AG10803 (cell line): ENCODE measurements at regions not wholly inside any gene's neighbourhood (a gene's known extent, or its start where the extent isn't known, plus 50 kb on each side); places are given as distances from the start of the nearest gene placed in this dataset.
"Not testable (repeated sequence)": the region's sequence is repeated elsewhere in the genome, so short reads cannot be mapped to it uniquely, and the experiment has no call there.

ENCODE experiments used
- DNase-seq: peaks from one replicate; pipeline ENCODE4 v3.0.0; 2010; ENCODE audit warnings: low read depth
- H3K4me3 ChIP-seq: 2 replicates; pipeline ENCODE4 v1.5.1; 2011; ENCODE audit warnings: mild to moderate bottlenecking, low read length, control low read depth
- TF ChIP-seq, protein P1 (sequence below): conservative IDR thresholded peaks from 2 replicates; pipeline ENCODE4 v1.5.1; 2011; ENCODE audit warnings: mild to moderate bottlenecking, low read length, control low read depth, inconsistent platforms

DNA sequence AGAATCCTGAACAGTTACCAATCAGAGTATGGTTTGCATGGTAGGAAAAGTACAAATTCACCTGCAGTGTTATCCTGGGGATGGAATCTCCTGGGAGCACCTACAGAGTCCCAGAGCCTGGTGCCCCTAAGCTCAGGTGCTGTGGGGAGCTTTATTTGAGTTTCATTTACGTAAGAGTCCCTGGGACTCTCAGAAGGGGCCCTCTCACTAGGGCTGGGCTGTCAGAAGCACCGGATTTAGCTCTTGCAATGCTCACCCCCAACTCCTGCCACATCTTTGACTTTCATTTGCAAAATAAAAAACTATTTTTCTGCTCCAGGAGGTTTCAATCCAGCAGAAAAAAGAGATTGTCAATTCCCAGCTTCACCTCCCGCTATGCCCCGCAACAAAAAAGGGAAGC, 569.8 kb upstream of the B3GAT1 start:
- DNase-seq = no peak
- no peak overlapping the region for H3K4me3 ChIP-seq
- TF ChIP-seq, protein P1, sequence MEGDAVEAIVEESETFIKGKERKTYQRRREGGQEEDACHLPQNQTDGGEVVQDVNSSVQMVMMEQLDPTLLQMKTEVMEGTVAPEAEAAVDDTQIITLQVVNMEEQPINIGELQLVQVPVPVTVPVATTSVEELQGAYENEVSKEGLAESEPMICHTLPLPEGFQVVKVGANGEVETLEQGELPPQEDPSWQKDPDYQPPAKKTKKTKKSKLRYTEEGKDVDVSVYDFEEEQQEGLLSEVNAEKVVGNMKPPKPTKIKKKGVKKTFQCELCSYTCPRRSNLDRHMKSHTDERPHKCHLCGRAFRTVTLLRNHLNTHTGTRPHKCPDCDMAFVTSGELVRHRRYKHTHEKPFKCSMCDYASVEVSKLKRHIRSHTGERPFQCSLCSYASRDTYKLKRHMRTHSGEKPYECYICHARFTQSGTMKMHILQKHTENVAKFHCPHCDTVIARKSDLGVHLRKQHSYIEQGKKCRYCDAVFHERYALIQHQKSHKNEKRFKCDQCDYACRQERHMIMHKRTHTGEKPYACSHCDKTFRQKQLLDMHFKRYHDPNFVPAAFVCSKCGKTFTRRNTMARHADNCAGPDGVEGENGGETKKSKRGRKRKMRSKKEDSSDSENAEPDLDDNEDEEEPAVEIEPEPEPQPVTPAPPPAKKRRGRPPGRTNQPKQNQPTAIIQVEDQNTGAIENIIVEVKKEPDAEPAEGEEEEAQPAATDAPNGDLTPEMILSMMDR = no peak

DNA sequence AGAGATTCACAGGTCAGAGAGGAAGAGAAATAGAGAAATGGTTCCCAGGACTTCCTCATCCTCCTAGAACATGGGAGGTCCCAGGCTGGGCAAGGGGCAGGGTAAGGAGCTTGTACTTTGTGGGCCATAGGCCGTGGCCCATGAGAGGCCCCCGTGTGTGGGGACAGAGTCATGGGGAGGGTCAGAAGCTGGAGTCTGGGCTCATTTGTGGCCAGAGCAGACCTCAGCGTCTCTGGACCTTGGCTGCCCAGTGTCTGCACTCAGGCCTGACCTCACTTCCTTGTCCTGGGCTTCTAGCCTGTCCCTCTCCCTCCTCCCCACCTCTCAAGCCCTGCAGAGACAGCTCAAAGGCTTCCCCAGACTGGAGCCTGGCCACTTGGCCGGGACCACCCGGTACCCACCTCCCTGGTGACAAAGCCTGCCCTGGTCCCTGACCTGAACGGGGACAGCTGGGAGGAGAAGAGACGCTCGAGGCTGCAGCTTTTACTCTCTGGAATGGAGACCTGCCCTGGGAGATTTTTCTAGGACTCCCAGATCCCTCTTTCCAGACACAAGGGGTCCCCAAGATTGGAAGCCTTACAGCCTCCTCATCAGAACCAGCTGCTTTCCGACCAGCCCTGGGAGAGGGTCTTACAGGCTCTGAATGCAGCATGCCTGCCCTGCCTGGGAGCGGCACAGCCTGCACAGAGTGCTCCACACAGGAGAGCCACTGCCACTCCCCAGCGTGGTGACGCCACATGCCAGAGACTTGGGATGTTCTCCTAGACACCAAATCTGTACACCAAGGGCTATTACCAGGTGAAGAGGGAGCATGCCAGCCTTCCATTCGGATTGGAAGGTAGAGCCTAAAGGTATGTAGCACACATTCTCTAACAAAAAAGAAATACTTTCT, 569.0 kb upstream of the B3GAT1 start:
- DNase-seq = no peak
- TF ChIP-seq, protein P1 = no peak

DNA sequence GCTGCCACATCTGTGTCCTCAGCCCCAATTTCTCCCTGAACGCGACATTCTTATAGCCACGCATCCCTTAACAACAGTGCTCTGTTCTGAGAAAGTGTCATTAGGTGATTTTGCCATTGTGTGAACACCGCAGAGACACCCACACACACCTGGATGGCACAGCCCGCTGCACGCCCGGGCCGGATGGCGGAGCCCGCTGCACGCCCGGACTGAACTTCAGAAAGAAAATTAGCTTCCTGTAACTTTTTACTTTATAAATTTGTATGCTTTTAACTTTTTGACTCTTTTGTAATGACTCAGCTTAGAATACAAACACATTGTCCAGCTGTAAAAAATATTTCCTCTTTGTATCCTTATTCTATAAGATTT, 567.0 kb upstream of the B3GAT1 start:
- DNase-seq, H3K4me3 ChIP-seq: not testable (repeated sequence)

More for the DNA sequence above, 569.0 kb upstream of the B3GAT1 start:
- H3K4me3 ChIP-seq = no peak overlapping the region

DNA sequence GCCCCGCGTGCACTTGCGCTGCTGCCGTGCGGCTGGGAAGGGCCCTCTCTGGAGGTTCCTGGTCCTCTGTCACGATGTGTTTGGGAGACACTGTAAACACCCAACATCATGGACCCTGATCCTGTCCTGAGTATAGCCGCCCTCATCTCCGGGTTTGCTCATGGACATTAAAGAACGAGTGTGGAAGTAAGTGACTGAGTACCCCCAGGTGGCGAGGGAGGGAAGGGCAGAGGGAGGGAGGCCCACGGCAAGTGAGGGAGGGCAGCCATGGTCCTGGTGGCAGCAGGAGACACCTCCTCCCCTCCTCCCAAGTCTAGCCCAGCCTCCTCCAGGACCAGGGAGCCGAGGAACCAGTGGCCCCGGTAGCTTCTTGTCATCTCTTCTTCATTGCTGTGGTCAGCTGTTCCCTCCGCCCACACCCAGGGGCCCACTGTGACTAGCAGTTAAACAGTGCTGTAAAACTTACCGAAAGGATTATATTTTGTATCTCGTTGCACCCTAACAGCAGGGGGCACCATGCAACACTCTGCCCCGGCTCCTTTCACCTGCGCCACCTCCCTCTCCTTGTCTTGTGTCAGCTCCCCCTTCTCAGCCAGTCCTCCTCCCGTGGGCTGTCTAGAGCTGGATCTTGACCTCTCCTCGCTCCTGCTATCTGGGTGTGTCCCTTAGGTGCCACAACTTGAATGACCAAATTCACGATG, 566.5 kb upstream of the B3GAT1 start:
- TF ChIP-seq, protein P1 = no peak
- no peak for DNase-seq
- H3K4me3 ChIP-seq = no peak overlapping the region

DNA sequence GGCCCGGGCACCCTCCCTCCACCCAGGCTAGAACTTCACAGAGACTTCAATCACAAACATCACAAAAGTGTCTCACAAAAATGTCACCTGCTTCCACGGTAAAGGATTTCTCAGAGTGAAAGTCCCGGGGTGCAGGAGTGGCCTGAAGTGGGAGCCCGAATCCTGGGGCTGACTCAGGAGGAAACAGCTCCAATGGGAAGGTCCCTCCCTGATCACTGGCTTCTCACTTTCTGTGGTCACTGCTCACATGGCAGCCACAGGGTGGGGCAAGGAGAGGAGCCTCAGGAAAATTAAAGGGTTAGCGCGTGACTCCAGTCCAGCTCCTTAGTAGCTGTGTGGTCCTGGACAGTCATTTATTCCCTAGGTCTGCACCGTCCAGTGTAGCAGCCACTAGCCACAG, 564.5 kb upstream of the B3GAT1 start:
- DNase-seq = no peak
- TF ChIP-seq, protein P1 = no peak
- no peak overlapping the region for H3K4me3 ChIP-seq

DNA sequence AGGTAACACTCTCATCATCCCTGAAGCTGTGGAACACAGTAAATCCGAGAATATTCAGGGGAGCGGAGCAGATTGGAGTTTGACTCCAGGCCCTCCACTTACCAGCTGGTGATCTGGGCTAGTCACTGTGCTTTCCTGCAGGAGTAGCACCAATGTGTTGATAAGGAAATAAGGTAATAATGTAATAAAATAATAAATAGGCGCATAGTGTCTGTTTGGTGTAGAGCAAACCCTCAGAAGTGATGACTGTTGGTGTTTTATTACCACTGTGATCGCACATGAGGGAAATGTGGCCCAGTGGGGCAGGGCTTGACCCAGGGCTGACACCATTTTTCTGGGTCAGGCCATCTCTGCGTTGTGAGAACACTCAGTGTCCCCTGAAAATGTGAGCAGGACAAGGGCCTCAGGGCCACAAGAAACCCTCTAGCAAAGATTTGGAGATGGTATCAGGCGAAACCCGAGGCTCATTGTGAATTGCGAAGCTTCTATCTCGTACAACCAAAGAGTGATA, 563.9 kb upstream of the B3GAT1 start:
- H3K4me3 ChIP-seq = no peak overlapping the region
- no peak for DNase-seq
- TF ChIP-seq, protein P1 = no peak

DNA sequence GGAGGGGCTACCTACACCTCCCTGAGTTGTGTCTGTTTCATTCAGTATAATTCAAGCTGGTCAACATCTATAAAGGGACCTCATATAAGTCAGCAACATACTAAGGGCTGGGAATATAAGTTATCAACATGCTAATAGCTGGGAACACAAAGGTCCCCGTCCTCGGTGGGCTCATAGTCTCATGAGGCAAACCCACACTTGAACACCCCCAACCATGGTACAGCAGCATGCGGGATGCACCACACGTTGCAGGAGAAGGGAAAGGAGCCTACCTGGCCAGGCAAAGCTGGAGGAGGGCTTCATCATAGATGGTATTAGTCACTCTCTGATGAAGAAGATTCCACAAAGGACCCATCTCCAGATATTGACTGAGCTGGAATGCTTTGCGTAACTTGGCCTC, 561.8 kb upstream of the B3GAT1 start:
- no peak overlapping the region for H3K4me3 ChIP-seq
- TF ChIP-seq, protein P1 = no peak
- DNase-seq = no peak
